PC-3 (cell line): ENCODE measurements at regions not wholly inside any gene's neighbourhood (a gene's known extent, or its start where the extent isn't known, plus 50 kb on each side); places are given as distances from the start of the nearest gene placed in this dataset.

Experiments
- ATAC-seq: fragments of 200-7000 bp; cut with Tn5 transposase; 2 replicates; pipeline ENCODE4 v1.9.1; 2020; ENCODE audit warnings: mild to moderate bottlenecking, moderate library complexity
- BruUV-seq: library from RNA; stranded (reverse); fragments of 400-500 nt; replicated peaks from 2 replicates; lab custom pipeline; 2021; lab: Mats Ljungman, UMichigan
- CTCF ChIA-PET: fragments of 300-600 bp; sonication (Branson Sonifier 250); formaldehyde crosslinking; loops from one replicate; lab custom pipeline; 2022; ENCODE audit warnings: antibody characterized with exemption; lab: Charles Lee
- POLR2A ChIA-PET: fragments of 300-600 bp; sonication (Branson Sonifier 250); formaldehyde crosslinking; loops from one replicate; lab custom pipeline; 2022; ENCODE audit warnings: antibody characterized with exemption; ENCODE audit not compliant: unreplicated experiment; lab: Charles Lee
- DNase-seq: peaks from one replicate; pipeline ENCODE4 v3.0.0-alpha.2; 2015
- H2AFZ ChIP-seq: fragments of 300-600 bp; sonication (generic); 2 replicates; pipeline ENCODE4 v1.6.0; 2016; ENCODE audit warnings: antibody characterized with exemption, low read length
- H3F3A ChIP-seq: fragments of 300-600 bp; sonication (generic); one replicate; pipeline ENCODE4 v1.6.0; 2017; ENCODE audit warnings: antibody characterized with exemption, low read length, control low read depth, mild to moderate bottlenecking; ENCODE audit not compliant: unreplicated experiment
- H3K27ac ChIP-seq: fragments of 300-600 bp; sonication (generic); 2 replicates; pipeline ENCODE4 v1.5.1; 2016; ENCODE audit warnings: mild to moderate bottlenecking, low read length
- H3K27me3 ChIP-seq: fragments of 300-600 bp; sonication (generic); 2 replicates; pipeline ENCODE4 v1.6.1; 2016; ENCODE audit warnings: low read length, mixed read lengths
- H3K36me3 ChIP-seq: fragments of 300-600 bp; sonication (generic); 2 replicates; pipeline ENCODE4 v1.6.1; 2016; ENCODE audit warnings: low read depth, mixed run types, low read length, mixed read lengths
- H3K4me1 ChIP-seq: fragments of 300-600 bp; sonication (generic); 2 replicates; pipeline ENCODE4 v1.5.1; 2016; ENCODE audit warnings: low read length; ENCODE audit not compliant: insufficient read depth
- H3K4me2 ChIP-seq: fragments of 300-600 bp; sonication (generic); 2 replicates; pipeline ENCODE4 v1.6.0; 2016; ENCODE audit warnings: low read length
- H3K4me3 ChIP-seq: fragments of 300-600 bp; sonication (generic); 2 replicates; pipeline ENCODE4 v1.5.1; 2016; ENCODE audit warnings: mild to moderate bottlenecking, low read length, mixed read lengths
- H3K79me2 ChIP-seq: fragments of 300-600 bp; sonication (generic); 2 replicates; pipeline ENCODE4 v1.6.1; 2017; ENCODE audit warnings: low read length, mixed read lengths
- H3K9ac ChIP-seq: fragments of 300-600 bp; sonication (generic); 2 replicates; pipeline ENCODE4 v1.6.0; 2016; ENCODE audit warnings: mild to moderate bottlenecking, low read length
- H3K9me2 ChIP-seq: fragments of 300-600 bp; sonication (generic); replicated peaks from 2 replicates; pipeline ENCODE4 v1.6.1; 2016; ENCODE audit warnings: mixed run types, low read length, mixed read lengths
- H3K9me3 ChIP-seq: fragments of 300-600 bp; sonication (generic); 2 replicates; pipeline ENCODE4 v1.6.1; 2016; ENCODE audit warnings: low read length, mixed read lengths
- H4K20me1 ChIP-seq: fragments of 300-600 bp; sonication (generic); 2 replicates; pipeline ENCODE4 v1.6.1; 2016; ENCODE audit warnings: low read length, mixed read lengths
- CTCF ChIP-seq: fragments of 300-600 bp; sonication (generic); conservative IDR thresholded peaks from 2 replicates; pipeline ENCODE4 v1.5.1; 2017; ENCODE audit warnings: antibody characterized with exemption, low read depth, mild to moderate bottlenecking, low read length
- EZH2 ChIP-seq: fragments of 300-600 bp; sonication (generic); IDR thresholded peaks from one replicate; pipeline ENCODE4 v1.6.1; 2017; ENCODE audit warnings: antibody characterized with exemption, mild to moderate bottlenecking, low read length; ENCODE audit not compliant: unreplicated experiment
- EZH2phosphoT487 ChIP-seq: fragments of 300-600 bp; sonication (generic); IDR thresholded peaks from 2 replicates; pipeline ENCODE4 v1.6.1; 2018; ENCODE audit warnings: mild to moderate bottlenecking, antibody characterized with exemption, low read length, borderline replicate concordance
- intact Hi-C: fragments of 100-400 bp; cut with micrococcal nuclease; formaldehyde crosslinking; loops from 2 replicates; pipeline ENCODE4 v1.9.0; 2023

GRCh38 chrX:95076449-95076848, 1402.4 kb downstream of the FAM133A start:
- ChIA-PET POLR2A (no interaction called here), CTCF (interaction anchor here (0.6 kb wide), 2 partner anchors 18 to 59 kb away, joined by 4 to 5 read pairs; no protein-coding TSS in a partner anchor)
- Histone ChIP-seq H3K27me3 (no peaks in the 10 kb centered on the region), H3K9me2 (no peaks in the 10 kb centered on the region), H3F3A (no peaks in the 10 kb centered on the region), H3K4me1 (no peaks in the 10 kb centered on the region), H3K9ac (no peak overlapping the region), H3K79me2 (no peaks in the 10 kb centered on the region), H3K4me3 (no peak overlapping the region), H3K36me3 (no peaks in the 10 kb centered on the region), H3K9me3 (0 out of 2 replicates have a peak, but pooled peaks cover 2% of the 10 kb centered on the region), H3K27ac (no peak overlapping the region), H4K20me1 (no peaks in the 10 kb centered on the region), H2AFZ (no peak overlapping the region), H3K4me2 (no peak overlapping the region)
- no peak for TF ChIP-seq EZH2phosphoT487
- TF ChIP-seq EZH2: no peak
- peak; percentile 64 for TF ChIP-seq CTCF
- intact Hi-C loops: loop anchor here (5.0 kb wide), 1 partner anchor 244 kb away; no protein-coding TSS in a partner anchor
- BruUV-seq: no TSS peak
- no peak for ATAC-seq
- DNase-seq: peak; percentile 58

GRCh38 chrX:95101851-95102390, 1427.9 kb downstream of the FAM133A start:
- H3K9me2 ChIP-seq: no peaks in the 10 kb centered on the region
- ChIA-PET POLR2A (no interaction called here), CTCF (no interaction called here)
- H3K9me3 ChIP-seq: no peaks in the 10 kb centered on the region
- H4K20me1 ChIP-seq: no peaks in the 10 kb centered on the region
- no peaks in the 10 kb centered on the region for H3K27me3 ChIP-seq
- no peak overlapping the region for H3K27ac ChIP-seq
- no peaks in the 10 kb centered on the region for H3K4me1 ChIP-seq
- no TSS peak for BruUV-seq
- DNase-seq (no peak), ATAC-seq (no peak)
- H3K36me3 ChIP-seq: no peaks in the 10 kb centered on the region
- no peak overlapping the region for H3K4me3 ChIP-seq
- H3K9ac ChIP-seq: no peak overlapping the region
- H3F3A ChIP-seq: no peaks in the 10 kb centered on the region
- TF ChIP-seq EZH2: no peak
- no peak for TF ChIP-seq CTCF
- TF ChIP-seq EZH2phosphoT487: no peak
- no peaks in the 10 kb centered on the region for H3K79me2 ChIP-seq
- intact Hi-C loops: no loop called here
- no peak overlapping the region for H3K4me2 ChIP-seq
- H2AFZ ChIP-seq: no peak overlapping the region

- Histone ChIP-seq H3K27me3 (no peaks in the 10 kb centered on the region), H3K79me2 (no peaks in the 10 kb centered on the region), H3K4me2 (no peak overlapping the region), H3K36me3 (no peaks in the 10 kb centered on the region), H3K27ac (no peak overlapping the region), H3K9ac (no peak overlapping the region), H2AFZ (no peak overlapping the region), H3F3A (no peaks in the 10 kb centered on the region), H3K9me2 (no peaks in the 10 kb centered on the region), H3K4me1 (no peaks in the 10 kb centered on the region), H3K4me3 (no peak overlapping the region), H3K9me3 (no peaks in the 10 kb centered on the region), H4K20me1 (no peaks in the 10 kb centered on the region)
- intact Hi-C loops: no loop called here
- ChIA-PET POLR2A (no interaction called here), CTCF (no interaction called here)
- DNase-seq: no peak
- ATAC-seq: no peak
- no TSS peak for BruUV-seq
- TF ChIP-seq EZH2: no peak
- no peak for TF ChIP-seq CTCF
- no peak for TF ChIP-seq EZH2phosphoT487
Observed at GRCh38 chrX:95117556-95117955, 1443.5 kb downstream of the FAM133A start.
